Activated T-helper 1 cell treated with anti-CD3 and anti-CD28 coated beads, Interleukin-12 subunit alpha, Interleukin-12 subunit beta, Interleukin-2, Interleukin-4 antibody, amounts not matched to agents 30 ng/mL and 10 ng/mL and 1 ng/mL, durations not matched to agents 14 hours and 24 hours and 36 hours (primary cell): ENCODE measurements at regions not wholly inside any gene's neighbourhood (a gene's known extent, or its start where the extent isn't known, plus 50 kb on each side); places are given as distances from the start of the nearest gene placed in this dataset.

Experiments
- DNase-seq: peaks from one replicate; pipeline ENCODE4 v3.0.0; 2021; ENCODE audit warnings: low spot score
- H3K27ac Mint-ChIP-seq: one replicate; pipeline ENCODE4 v1.8.0; 2021; ENCODE audit warnings: mild to moderate bottlenecking, mixed read lengths
- H3K27me3 Mint-ChIP-seq: one replicate; pipeline ENCODE4 v1.8.0; 2022; ENCODE audit warnings: mild to moderate bottlenecking, moderate library complexity, mixed read lengths; ENCODE audit not compliant: insufficient read depth
- H3K36me3 Mint-ChIP-seq: one replicate; pipeline ENCODE4 v1.8.0; 2021; ENCODE audit warnings: low read depth, mixed read lengths
- H3K4me1 Mint-ChIP-seq: one replicate; pipeline ENCODE4 v1.8.0; 2021; ENCODE audit warnings: low read depth, mixed read lengths
- H3K4me3 Mint-ChIP-seq: one replicate; pipeline ENCODE4 v1.8.0; 2021; ENCODE audit warnings: mild to moderate bottlenecking, moderate library complexity, mixed read lengths
- H3K9me3 Mint-ChIP-seq: one replicate; pipeline ENCODE4 v1.8.0; 2021; ENCODE audit warnings: mixed read lengths
- intact Hi-C: fragments of 100-400 bp; cut with micrococcal nuclease; formaldehyde crosslinking; loops from one replicate; pipeline ENCODE4 v1.15.1; 2024

DNA sequence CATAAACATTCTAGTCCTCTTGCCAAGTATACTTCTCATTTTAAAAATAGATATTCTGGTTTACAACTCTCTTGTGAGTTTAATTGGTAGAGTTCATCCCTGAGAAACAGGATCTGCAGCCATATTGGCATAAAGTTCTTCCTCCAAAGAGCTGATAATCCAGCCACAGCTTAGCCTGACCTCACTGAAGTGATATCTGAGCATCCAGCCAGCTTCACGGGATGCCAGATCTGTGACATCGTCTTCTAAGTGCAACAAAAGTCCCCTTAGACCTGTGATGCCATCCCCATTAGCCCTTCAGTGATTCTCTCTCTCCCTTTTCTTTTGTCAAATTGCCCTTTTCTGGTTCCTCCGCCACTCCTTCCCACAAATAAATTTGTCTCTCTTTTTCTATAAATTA lies 180.6 kb upstream of the STXBP5 start:
- intact Hi-C loops, result no loop called here
- Mint-ChIP-seq H3K36me3 (no peaks in the 10 kb centered on the region), H3K27ac (no peak overlapping the region), H3K4me3 (no peak overlapping the region), H3K9me3 (no peaks in the 10 kb centered on the region), H3K27me3 (no peaks in the 10 kb centered on the region), H3K4me1 (no peaks in the 10 kb centered on the region)
- DNase-seq, result no peak

DNA sequence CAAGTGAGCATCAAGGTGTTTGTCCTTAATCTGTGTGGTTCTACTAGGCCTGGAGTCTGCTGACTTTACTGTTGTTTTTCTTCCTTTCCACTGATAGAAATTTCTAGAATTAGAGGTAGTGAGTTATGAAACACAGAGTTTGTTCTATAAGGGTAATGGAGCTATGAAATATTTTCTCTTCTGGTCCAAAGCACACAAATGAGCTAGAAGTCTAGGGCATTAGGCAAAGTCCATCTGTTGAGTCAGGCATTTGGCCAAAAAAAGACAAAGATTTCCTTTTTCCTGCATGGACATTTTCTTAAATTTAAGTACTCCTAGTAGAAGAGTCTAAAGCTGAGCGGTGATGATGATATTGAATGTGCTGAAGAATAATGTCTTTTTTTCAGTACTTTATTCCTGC lies 174.3 kb upstream of the STXBP5 start:
- intact Hi-C loops, result no loop called here
- Mint-ChIP-seq H3K4me3 (no peak overlapping the region), H3K9me3 (no peaks in the 10 kb centered on the region)

GRCh38 chr6:147033267-147033666 lies 170.9 kb upstream of the STXBP5 start:
- H3K4me3 Mint-ChIP-seq, result no peak overlapping the region
- no peak for DNase-seq
- H3K36me3 Mint-ChIP-seq, result no peaks in the 10 kb centered on the region
- no peaks in the 10 kb centered on the region for H3K9me3 Mint-ChIP-seq
- intact Hi-C loops, result no loop called here
- H3K4me1 Mint-ChIP-seq, result no peaks in the 10 kb centered on the region
- no peak overlapping the region for H3K27ac Mint-ChIP-seq
- H3K27me3 Mint-ChIP-seq, result no peaks in the 10 kb centered on the region

More for the DNA sequence above, 174.3 kb upstream of the STXBP5 start:
- DNase-seq, result no peak
- no peaks in the 10 kb centered on the region for H3K36me3 Mint-ChIP-seq
- H3K4me1 Mint-ChIP-seq, result no peaks in the 10 kb centered on the region
- no peaks in the 10 kb centered on the region for H3K27me3 Mint-ChIP-seq
- H3K27ac Mint-ChIP-seq, result no peak overlapping the region

- Mint-ChIP-seq H3K27me3 (no peaks in the 10 kb centered on the region), H3K36me3 (no peaks in the 10 kb centered on the region), H3K9me3 (no peaks in the 10 kb centered on the region), H3K4me1 (no peaks in the 10 kb centered on the region), H3K4me3 (no peak overlapping the region), H3K27ac (no peak overlapping the region)
- intact Hi-C loops, result no loop called here
- DNase-seq, result no peak
Measured at GRCh38 chr6:147035886-147036285, 168.3 kb upstream of the STXBP5 start.

DNA sequence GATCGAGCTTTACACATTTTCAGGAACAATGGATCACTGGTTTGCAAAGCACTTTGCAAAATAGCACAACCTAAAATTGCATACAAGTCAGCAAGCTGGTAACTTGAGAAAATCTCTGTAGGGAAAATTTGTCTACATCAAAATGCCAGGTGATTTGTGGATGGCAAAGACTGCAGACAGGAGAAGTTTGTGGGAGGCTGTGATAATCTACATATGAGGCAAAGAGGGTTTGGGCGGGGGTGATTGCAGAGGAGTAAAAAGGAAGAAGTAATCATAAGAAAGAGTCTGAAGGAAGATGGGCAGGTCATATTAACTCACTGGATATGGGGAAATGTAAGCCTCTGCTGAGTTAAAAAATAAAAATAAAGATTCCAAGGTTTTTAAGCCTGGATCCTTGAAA lies 166.3 kb upstream of the STXBP5 start:
- no peak overlapping the region for H3K27ac Mint-ChIP-seq
- no peaks in the 10 kb centered on the region for H3K36me3 Mint-ChIP-seq
- intact Hi-C loops, result no loop called here
- H3K4me3 Mint-ChIP-seq, result no peak overlapping the region
- H3K4me1 Mint-ChIP-seq, result no peaks in the 10 kb centered on the region
- peaks cover 9% of the 10 kb centered on the region for H3K9me3 Mint-ChIP-seq
- H3K27me3 Mint-ChIP-seq, result no peaks in the 10 kb centered on the region
- DNase-seq, result no peak

GRCh38 chr6:147040121-147040910 lies 163.9 kb upstream of the STXBP5 start:
- no peak for DNase-seq
- Mint-ChIP-seq H3K4me3 (no peak overlapping the region), H3K4me1 (no peaks in the 10 kb centered on the region), H3K27ac (no peak overlapping the region), H3K36me3 (no peaks in the 10 kb centered on the region), H3K27me3 (no peaks in the 10 kb centered on the region), H3K9me3 (peaks cover 27% of the 10 kb centered on the region)
- intact Hi-C loops, result no loop called here

- Mint-ChIP-seq H3K4me3 (no peak overlapping the region), H3K27ac (no peak overlapping the region), H3K36me3 (no peaks in the 10 kb centered on the region), H3K4me1 (no peaks in the 10 kb centered on the region), H3K27me3 (peaks cover 1% of the 10 kb centered on the region), H3K9me3 (peaks cover 33% of the 10 kb centered on the region)
- intact Hi-C loops, result no loop called here
- no peak for DNase-seq
Measured at GRCh38 chr6:147042679-147043078, 161.5 kb upstream of the STXBP5 start.

DNA sequence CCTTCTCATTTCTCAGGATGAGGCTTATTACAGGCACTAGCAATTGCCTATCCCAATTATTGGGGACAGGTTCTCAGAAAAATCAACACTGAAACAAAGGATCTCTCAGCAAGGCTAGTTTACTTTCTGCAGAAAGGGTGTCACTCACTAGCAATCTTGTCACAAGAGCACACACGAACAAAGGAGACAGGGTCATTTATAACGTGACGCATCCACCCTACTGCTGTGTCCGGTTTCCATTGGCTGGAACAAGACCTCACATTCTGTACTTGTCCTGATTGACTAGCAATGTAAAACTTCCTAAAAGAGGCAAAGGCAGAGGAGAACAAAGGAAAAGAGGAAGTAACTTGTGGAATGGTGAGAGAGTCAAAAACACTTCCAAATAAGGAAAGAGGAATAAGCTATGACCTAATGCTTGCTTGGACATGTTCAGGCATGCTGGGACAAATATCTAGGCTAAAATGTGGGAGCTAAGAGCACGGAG lies 160.2 kb upstream of the STXBP5 start:
- peaks cover 1% of the 10 kb centered on the region for H3K27me3 Mint-ChIP-seq
- no peak overlapping the region for H3K4me3 Mint-ChIP-seq
- intact Hi-C loops, result no loop called here
- DNase-seq, result no peak
- no peak overlapping the region for H3K27ac Mint-ChIP-seq
- peaks cover 33% of the 10 kb centered on the region for H3K9me3 Mint-ChIP-seq
- H3K36me3 Mint-ChIP-seq, result no peaks in the 10 kb centered on the region
- no peaks in the 10 kb centered on the region for H3K4me1 Mint-ChIP-seq

- H3K4me3 Mint-ChIP-seq, result no peak overlapping the region
- DNase-seq, result no peak
- peaks cover 4% of the 10 kb centered on the region for H3K27me3 Mint-ChIP-seq
- no peak overlapping the region for H3K27ac Mint-ChIP-seq
- H3K9me3 Mint-ChIP-seq, result peaks cover 33% of the 10 kb centered on the region
- intact Hi-C loops, result no loop called here
- H3K36me3 Mint-ChIP-seq, result no peaks in the 10 kb centered on the region
- H3K4me1 Mint-ChIP-seq, result no peaks in the 10 kb centered on the region
Measured at GRCh38 chr6:147046141-147046877, 157.9 kb upstream of the STXBP5 start.

DNA sequence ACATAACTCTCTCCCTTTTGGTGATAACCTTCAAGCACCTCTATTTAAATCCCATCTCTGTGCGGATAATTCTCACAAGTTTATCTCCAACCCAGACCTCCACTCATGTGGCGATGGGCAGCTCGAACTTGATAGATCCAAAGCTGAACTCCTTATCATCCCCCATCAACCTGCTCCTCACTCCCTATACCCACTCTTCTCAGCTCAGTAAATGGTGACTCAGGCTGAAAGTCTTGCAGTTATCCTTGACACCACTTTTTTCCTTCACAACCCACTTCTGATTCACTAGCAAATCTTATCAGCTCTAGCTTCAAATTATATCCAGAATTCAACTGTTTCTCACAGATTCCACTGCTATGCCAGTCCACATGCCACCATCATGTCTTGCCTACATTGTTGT lies 155.3 kb upstream of the STXBP5 start:
- Mint-ChIP-seq H3K36me3 (no peaks in the 10 kb centered on the region), H3K4me1 (no peaks in the 10 kb centered on the region), H3K27me3 (peaks cover 4% of the 10 kb centered on the region), H3K27ac (no peak overlapping the region), H3K9me3 (peaks cover 15% of the 10 kb centered on the region), H3K4me3 (no peak overlapping the region)
- intact Hi-C loops, result no loop called here
- no peak for DNase-seq

DNA sequence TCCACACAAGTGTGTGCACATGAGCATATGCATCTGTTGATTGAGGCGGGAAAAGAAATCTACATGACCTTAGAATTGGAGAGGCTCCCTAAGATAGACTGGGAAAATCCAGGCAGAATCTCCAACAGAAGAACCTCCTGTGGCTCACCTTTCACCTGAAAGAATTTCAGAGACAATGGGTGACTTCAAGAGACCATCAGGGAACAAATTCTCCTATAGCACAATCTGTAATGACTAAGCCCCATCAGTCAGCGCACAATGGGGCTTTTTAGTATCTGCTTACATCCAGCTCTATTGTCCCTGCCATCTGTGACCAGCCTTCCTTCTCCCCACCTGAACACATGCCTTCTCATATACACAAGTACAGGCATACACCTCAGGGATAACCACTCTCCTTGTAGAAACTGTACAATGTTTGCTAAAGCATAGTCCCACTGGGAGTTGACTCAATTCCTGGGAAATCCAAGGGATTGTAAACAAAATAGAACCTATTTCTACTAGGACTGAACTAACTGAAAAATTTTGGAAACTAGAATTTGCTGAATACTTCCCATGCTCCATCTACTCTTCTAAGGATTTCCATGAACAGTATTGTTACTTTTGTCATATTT lies 150.8 kb upstream of the STXBP5 start:
- Mint-ChIP-seq H3K4me3 (no peak overlapping the region), H3K9me3 (no peaks in the 10 kb centered on the region), H3K4me1 (peaks cover 12% of the 10 kb centered on the region), H3K36me3 (no peaks in the 10 kb centered on the region), H3K27me3 (peaks cover 4% of the 10 kb centered on the region), H3K27ac (no peak overlapping the region)
- no peak for DNase-seq
- intact Hi-C loops, result no loop called here

DNA sequence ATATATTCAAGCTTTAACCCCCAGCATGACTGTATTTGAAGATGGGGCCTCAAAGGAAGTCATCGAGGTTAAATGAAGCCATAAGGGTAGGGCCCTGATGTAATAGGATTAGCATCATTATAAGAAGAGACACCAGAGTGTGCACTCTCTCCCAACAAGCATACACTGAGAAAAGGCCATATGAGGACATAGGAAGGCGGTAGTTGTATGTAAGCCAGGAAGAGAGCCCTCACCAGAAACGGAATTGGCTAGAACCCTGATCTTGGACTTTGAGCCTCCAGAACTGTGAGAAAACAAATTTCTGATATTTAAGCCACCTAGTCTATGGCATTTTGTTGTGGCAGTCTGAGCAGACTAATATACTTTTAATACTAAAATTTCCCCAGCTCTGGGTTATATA lies 150.1 kb upstream of the STXBP5 start:
- DNase-seq, result no peak
- Mint-ChIP-seq H3K4me3 (no peak overlapping the region), H3K27ac (no peak overlapping the region), H3K36me3 (no peaks in the 10 kb centered on the region), H3K4me1 (peaks cover 12% of the 10 kb centered on the region), H3K27me3 (peaks cover 4% of the 10 kb centered on the region), H3K9me3 (no peaks in the 10 kb centered on the region)
- intact Hi-C loops, result no loop called here

- Mint-ChIP-seq H3K27ac (no peak overlapping the region), H3K4me3 (no peak overlapping the region), H3K27me3 (peaks cover 2% of the 10 kb centered on the region), H3K4me1 (peaks cover 12% of the 10 kb centered on the region), H3K36me3 (no peaks in the 10 kb centered on the region), H3K9me3 (no peaks in the 10 kb centered on the region)
- DNase-seq, result no peak
- intact Hi-C loops, result loop anchor here (5.0 kb wide), 1 partner anchor 203 kb away; no protein-coding TSS in a partner anchor
Measured at GRCh38 chr6:147054871-147055270, 149.3 kb upstream of the STXBP5 start.
